Stimulated activated CD8-positive, alpha-beta memory T cell treated with anti-CD3 and anti-CD28 coated beads, Interleukin-15, amount 100 ng/mL, for 4 hours (primary cell): ENCODE measurements at regions not wholly inside any gene's neighbourhood (a gene's known extent, or its start where the extent isn't known, plus 50 kb on each side); places are given as distances from the start of the nearest gene placed in this dataset.

Experiments used
- DNase-seq, 2 donors: peaks; one replicate each; pipeline ENCODE4 v3.0.0-alpha.2; 2020; ENCODE audit warnings: low read depth in 2 of 2

- no peak for DNase-seq
Measured at GRCh38 chr9:99590410-99590809, 231.3 kb upstream of the NR4A3 start.

GRCh38 chr9:99590840-99591239 lies 230.8 kb upstream of the NR4A3 start:
- DNase-seq = no peak

- DNase-seq = no peak
Measured at GRCh38 chr9:99591770-99592169, 229.9 kb upstream of the NR4A3 start.

GRCh38 chr9:99592834-99593574 lies 228.7 kb upstream of the NR4A3 start:
- DNase-seq = no peak

GRCh38 chr9:99593610-99594009 lies 228.1 kb upstream of the NR4A3 start:
- DNase-seq = no peak

- DNase-seq = no peak
Measured at GRCh38 chr9:99594056-99594780, 227.5 kb upstream of the NR4A3 start.

GRCh38 chr9:99595796-99596195 lies 225.9 kb upstream of the NR4A3 start:
- no peak for DNase-seq

GRCh38 chr9:99601571-99602111 lies 220.0 kb upstream of the NR4A3 start:
- no peak for DNase-seq

- DNase-seq = no peak
Measured at GRCh38 chr9:99602854-99603253, 218.8 kb upstream of the NR4A3 start.

- DNase-seq = no peak
Measured at GRCh38 chr9:99605016-99605743, 216.5 kb upstream of the NR4A3 start.

- DNase-seq = no peak
Measured at GRCh38 chr9:99606296-99606695, 215.4 kb upstream of the NR4A3 start.

GRCh38 chr9:99606957-99607356 lies 214.7 kb upstream of the NR4A3 start:
- no peak for DNase-seq

GRCh38 chr9:99607842-99608448 lies 213.7 kb upstream of the NR4A3 start:
- DNase-seq = no peak

GRCh38 chr9:99614341-99614740 lies 207.3 kb upstream of the NR4A3 start:
- DNase-seq = no peak

GRCh38 chr9:99621040-99621439 lies 200.6 kb upstream of the NR4A3 start:
- no peak for DNase-seq

- no peak for DNase-seq
Measured at GRCh38 chr9:99622679-99623078, 199.0 kb upstream of the NR4A3 start.

GRCh38 chr9:99623780-99624364 lies 197.8 kb upstream of the NR4A3 start:
- DNase-seq = no peak

- no peak for DNase-seq
Measured at GRCh38 chr9:99624499-99625233, 197.0 kb upstream of the NR4A3 start.

- no peak for DNase-seq
Measured at GRCh38 chr9:99626426-99626825, 195.3 kb upstream of the NR4A3 start.

GRCh38 chr9:99628285-99628684 lies 193.4 kb upstream of the NR4A3 start:
- no peak for DNase-seq
